ENCODE measurements at regions not wholly inside any gene's neighbourhood (a gene's known extent, or its start where the extent isn't known, plus 50 kb on each side); places are given as distances from the start of the nearest gene placed in this dataset.

DNA sequence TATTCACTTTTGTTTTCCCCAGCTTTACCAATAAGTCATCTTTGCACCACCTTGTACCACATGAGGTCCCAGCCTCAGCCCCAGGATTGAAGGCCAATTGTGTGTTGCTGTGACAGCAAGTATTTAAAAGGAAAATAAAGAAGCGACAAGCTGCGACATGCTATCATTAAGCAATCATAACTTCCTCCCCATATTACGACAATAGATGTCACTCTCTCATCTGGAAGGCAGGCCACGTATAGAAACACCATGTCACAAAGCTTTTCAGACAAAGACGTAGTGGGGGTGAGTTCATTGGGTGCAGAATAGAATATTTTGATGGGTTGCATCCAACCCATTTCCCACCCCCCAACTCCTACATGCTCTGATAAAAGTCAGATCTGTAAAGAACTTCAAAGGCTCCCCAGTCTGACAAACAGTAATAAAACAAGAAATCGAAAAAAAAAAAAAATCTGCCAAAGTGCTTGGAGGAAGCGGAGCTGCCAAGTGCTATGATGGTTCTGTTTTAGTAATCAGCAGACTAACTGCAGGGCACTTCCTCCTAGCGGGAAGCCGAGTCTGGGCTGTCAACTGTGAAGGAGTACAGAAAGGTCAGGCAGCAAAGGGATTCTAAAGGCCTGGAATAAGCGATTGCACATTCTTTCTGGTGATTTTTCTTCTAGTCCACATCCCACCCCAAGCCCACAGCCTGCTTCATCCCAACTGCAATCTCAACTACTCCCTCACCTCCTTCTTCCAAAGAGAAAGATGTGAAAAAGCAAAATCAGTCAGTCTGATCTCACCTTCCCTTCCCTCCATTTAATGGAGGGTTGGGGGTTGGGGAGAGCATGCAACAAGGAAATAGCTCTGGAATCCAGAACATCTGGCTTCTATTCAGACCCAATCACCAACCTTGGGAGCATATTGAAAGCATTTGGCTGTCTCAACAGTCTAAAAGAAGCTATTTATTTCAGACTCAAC is 131.4 kb upstream of the UBASH3B start:
- FAIRE-seq, result no peak

DNA sequence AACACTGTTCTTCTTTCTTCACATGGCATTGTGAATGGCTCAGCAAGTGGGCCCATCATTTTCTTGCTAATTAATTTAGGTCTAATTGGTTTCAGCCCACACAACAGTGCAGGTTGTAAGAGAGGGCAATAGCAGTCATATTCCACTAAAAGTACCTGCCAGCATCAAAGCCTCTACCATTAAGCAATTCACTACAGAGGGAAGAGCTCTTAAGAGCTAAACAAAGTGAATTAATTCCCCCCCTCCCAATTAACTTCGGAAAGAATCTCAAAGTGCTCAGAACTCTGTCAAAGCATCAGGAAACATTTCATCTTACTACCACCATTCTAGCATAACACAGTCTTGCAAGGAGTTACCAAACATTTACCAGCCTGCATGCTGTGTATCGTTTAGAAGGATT is 133.9 kb upstream of the UBASH3B start:
- no peak for FAIRE-seq

DNA sequence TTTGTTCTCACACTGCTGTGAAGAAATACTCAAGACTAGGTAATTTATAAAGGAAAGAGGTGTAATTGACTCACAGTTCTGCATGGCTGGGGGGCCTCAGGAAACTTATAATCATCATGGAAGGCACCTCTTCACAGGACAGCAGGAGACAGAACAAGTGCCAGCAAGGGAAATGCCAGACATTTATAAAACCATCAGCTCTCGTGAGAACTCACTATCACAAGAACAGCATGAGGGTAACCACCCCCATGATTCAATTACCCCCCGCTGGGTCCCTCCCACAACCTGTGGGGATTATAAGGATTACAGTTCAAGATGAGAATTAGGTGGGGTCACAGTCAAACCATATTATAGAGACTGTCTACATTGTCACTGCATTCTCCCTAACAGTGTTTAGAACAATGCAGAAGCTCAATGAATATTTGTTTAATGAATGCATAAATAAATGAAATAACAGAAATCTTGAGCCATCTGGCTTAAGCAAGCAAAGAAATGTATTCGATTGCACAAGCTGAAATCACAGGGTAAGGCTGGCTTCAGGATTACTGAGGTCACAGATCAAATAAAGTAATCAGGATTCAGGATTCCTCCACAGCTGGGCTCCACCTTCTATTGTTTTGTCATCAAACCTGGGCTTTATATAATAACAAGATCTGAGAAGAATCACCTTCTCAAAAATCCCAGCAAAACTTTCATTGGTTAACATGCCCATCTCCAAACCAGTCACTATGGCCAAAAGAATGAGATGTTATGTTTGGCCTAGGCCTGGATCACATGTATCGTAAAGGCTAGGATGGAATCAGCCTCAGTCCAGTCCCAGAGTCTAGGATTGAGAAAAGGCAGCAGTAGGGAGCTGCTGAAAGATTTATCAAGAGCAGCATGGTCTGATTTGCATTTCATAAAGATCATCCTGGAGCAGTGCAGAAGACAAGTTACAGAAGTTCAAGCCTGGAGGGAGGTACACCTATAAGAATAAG is 137.8 kb upstream of the UBASH3B start:
- no peak for FAIRE-seq

DNA sequence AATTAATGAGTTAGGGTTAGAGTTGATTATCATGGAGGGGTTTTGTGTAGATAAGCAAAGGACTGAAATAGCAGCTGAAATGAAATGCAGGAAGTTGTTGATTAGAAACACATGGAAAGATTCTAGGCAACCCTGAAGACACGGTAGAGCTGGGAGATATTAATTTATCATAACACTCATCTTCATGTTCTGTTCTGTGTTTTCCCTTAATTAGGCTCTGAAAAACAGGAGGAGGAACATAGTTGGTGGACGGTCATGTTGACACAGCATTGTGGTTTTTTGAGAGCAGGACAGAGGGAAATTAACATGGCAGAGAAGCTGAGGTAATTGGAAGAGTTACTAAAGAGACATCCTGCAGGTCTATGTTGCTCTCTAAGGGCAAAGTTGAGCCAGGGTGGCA is 138.8 kb upstream of the UBASH3B start:
- FAIRE-seq, result no peak

DNA sequence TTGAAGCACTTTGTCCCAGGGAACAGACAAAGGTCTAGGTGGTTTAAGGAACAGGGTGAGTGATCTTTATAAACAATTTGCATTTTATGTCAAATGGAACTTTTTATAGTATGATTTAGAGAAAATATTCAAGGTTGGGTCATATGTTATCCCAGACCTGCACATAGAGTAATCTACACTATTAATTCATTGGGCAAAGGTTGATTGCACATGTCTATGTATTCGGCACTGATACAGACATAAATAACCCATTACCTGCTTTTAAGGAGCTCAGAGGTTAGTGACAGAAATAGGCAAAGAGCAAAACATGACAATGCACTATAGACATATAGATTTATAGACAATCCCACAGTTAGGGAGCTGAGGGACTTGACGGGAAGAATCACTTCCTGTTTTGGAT is 141.5 kb upstream of the UBASH3B start:
- no peak for FAIRE-seq

DNA sequence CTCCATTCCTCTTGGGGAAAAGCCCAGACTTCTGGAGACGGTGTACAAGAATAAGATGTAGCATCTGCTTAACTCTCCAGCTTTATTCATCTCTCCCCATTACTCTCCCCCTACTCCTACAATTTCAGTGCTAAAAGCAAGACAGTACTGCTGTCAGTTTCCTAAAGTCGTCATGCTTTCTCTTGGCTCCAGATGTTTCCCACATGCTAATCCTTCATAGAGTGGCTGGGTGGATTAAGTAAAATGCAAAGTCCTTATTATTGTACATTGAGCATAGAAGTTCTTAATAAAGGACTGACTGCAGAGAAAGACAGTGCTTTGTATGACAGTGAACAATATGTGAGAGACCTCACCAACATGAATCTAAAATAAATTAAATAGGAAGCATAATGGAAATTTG is 142.2 kb upstream of the UBASH3B start:
- no peak for FAIRE-seq

GRCh38 chr11:122512688-122513087 is 142.8 kb upstream of the UBASH3B start:
- no peak for FAIRE-seq

DNA sequence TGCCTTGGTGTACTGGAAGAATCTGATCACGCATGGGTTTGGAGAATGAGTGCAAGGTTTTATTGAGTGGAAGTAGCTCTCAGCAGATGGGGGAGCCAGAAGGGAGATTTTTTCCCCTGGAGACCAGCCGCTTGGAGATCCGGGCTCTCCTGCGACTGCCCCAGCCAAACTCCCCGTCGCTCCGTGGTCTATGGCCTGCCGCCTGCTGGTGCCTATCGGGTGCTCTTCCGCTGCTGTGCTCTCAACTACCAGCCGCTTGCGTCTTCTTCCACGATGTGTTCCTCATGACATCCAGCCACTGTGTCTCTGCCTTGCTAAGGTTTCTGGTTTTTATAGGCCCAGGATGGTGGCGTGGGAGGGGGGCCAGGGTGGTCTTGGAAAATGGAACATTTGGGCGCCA is 145.6 kb upstream of the UBASH3B start:
- FAIRE-seq, result no peak

GRCh38 chr11:122509091-122509490 is 146.4 kb upstream of the UBASH3B start:
- FAIRE-seq, result no peak

GRCh38 chr11:122505304-122506006 is 150.1 kb upstream of the UBASH3B start:
- peak; percentile 93 for FAIRE-seq

- FAIRE-seq, result no peak
These were observed 161.3 kb upstream of the UBASH3B start for GRCh38 chr11:122494221-122494620.

DNA sequence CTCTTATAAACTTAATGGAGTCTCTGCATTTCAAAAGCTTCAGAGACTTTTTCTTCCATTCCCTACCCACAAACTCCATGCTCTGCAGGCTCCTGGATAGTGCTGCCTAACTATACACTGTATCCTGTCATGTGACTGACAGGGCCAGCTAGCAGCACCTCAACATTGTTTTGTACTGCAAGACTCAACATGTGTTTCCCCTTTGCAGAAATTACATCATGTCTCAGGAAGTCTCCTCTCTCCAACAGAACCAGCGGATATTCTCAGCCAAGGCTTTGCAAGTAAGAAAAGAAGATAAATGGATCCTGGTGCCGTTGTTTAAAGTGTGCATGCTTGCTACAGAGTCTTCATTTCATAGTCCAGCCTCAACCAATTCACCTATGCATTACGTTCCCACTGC is 164.0 kb upstream of the UBASH3B start:
- no peak for FAIRE-seq

GRCh38 chr11:122488892-122489706 is 166.4 kb upstream of the UBASH3B start:
- FAIRE-seq, result no peak

- no peak for FAIRE-seq
These were observed 167.9 kb upstream of the UBASH3B start for GRCh38 chr11:122487669-122488068.

- no peak for FAIRE-seq
These were observed 168.6 kb upstream of the UBASH3B start for GRCh38 chr11:122486793-122487495.

DNA sequence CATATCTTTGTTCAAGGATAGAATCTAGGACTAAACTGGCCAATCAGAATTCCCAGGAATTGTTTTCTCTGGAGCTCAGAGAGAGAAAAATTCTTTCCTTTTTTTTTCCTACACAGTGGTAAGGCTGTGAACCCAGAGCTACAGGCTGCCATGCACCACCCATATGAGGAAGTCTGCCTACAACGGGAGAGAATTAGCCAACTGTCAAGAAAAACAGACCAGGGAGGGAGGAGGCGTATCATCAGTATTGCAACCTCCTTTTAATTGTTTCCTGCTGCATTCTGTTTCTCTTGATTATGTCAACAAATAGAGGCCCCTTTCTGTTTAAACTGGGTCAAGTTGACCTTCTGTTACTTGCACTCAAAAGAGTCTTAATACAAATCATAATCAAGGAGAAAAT is 176.5 kb upstream of the UBASH3B start:
- no peak for FAIRE-seq

DNA sequence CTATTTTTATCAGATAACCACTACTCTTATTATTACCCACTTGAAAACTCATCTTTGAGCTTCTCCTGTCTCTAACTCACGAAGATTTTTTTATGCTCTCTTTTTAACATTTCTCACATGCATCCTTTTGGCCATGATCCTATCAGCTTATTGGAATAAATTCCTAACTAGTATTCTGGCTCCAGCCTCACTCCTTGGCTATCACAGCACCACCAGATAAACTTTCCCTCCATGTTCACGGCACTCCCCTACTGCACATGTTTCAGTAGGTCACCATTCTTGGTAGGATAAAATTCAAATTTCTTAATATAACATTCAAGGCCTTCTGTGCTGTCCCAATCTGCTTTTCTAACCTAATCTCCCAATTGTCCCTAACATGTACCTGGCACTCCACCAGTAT is 186.6 kb upstream of the UBASH3B start:
- FAIRE-seq, result no peak

DNA sequence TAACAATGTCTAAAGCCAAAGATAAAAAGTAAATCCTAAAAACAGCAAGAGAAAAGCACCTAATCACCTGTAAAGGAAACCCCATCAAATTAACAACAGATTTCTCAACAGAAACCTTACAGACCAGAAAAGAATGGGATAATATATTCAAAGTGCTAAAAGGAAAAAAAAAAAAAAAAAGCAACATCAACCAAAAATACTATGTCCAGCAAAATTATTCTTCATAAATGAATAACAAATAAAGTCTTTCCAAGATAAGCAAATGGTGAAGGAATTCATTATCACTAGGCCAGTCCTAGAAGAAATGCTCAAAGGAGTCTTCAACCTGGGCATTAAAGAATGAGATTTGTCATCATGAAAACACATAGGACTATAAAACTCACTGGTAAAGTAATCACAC is 192.0 kb upstream of the UBASH3B start:
- FAIRE-seq, result no peak

GRCh38 chr11:122459064-122459463 is 196.5 kb upstream of the UBASH3B start:
- no peak for FAIRE-seq

GRCh38 chr11:122453586-122453985 is 201.9 kb upstream of the UBASH3B start:
- no peak for FAIRE-seq

GRCh38 chr11:122451911-122452310 is 203.6 kb upstream of the UBASH3B start:
- no peak for FAIRE-seq

DNA sequence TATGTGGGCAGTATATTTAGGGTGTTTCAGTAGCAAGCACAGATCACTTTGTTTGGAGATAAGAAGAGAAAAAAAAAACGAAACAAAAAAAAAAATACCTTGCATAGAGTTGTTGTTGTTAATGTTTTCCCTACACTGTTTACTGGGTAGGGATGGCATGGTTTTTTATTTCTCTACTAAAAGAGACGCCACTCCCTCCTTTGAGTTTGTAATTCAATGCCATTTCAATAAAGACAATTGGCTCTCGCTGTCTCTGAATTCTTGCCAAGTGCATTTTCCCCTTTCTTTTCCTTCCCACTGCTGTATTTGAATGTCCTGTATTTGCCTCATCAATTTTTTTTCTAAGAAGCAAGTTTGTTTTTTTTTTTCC is 213.9 kb upstream of the UBASH3B start:
- no peak for FAIRE-seq
